GM18951 (cell line): ENCODE measurements at regions not wholly inside any gene's neighbourhood (a gene's known extent, or its start where the extent isn't known, plus 50 kb on each side); places are given as distances from the start of the nearest gene placed in this dataset.

Experiments
- POLR2A ChIP-seq: IDR thresholded peaks from 4 replicates; pipeline ENCODE4 v1.6.1; 2011; ENCODE audit warnings: mild to moderate bottlenecking; ENCODE audit not compliant: insufficient read length, insufficient read depth; ENCODE audit errors: extremely low read depth
- in situ Hi-C: fragments of 300-500 bp; cut with MboI; formaldehyde crosslinking; loops from one replicate; pipeline ENCODE4 v1.12.0; 2022; ENCODE audit warnings: low sequenced_read_pairs, mixed read lengths, inconsistent platforms; ENCODE audit not compliant: unreplicated experiment

DNA sequence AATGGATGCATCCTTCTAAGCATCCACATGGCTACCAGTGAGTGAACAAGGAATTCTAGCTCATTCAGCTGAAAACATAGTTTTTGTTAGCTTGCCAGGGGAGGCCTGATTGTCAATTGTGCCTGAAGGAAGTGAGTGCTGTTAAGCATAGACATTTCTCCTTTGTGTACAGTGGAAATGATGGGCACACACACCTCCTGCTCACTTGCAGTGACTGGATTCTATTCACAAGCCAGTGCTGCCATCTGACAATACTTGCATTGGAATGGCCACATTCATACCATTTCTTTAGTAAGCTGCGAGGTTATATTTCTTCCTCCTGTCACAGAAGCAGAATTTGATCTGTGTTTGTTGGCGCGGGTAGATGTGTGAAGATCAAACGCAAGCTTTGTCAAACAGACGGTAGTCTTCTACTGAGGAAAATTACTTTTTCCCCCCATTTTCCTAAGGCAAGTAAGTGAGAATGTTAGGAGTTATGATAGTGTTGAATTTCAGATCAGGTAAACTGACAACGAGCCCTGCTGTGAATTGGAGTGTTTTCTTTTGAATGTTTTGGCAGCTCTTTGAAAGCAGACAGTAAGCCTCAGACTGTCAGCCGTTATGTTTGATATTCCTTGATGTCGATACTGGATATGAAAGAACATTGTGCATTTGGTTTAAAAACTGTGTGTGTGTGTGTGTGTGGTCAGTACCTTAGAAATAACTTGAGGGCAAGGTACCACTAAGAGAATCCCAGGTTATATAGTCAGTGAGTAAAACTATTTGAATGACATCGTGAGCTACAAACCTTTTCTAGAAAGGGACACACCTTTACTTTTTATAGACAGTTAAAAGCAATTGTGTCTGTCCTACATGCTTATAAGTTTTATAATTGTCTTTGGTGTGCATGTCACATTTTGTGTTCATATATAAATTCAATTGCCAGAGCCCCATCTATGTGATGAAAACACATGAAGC, 84.2 kb upstream of the BMP2 start:
- no peak for TF ChIP-seq POLR2A
- in situ Hi-C loops: no loop called here

DNA sequence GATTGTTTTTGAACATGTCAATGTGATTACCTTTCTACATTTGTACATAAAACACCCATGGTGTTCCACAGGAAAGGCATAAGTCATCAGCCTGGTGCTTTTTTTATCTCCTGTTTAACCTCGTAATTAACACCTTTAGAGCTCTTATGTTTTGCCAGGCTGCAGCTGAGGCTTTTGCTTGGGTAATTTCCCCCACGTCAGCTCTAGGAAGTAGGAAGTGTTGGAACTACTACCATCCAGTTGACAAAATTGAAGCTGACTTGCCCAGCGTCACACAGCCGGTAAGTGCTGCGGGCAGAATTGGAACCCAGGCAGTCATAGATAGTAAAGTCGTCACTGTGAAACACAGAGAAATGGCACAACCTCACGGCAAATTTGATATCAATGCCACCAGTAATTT, 86.6 kb upstream of the BMP2 start:
- in situ Hi-C loops: no loop called here
- TF ChIP-seq POLR2A: no peak

GRCh38 chr20:6680441-6680840, 87.0 kb upstream of the BMP2 start:
- TF ChIP-seq POLR2A: no peak
- in situ Hi-C loops: no loop called here

GRCh38 chr20:6679086-6679485, 88.4 kb upstream of the BMP2 start:
- in situ Hi-C loops: no loop called here
- no peak for TF ChIP-seq POLR2A

GRCh38 chr20:6678101-6678500, 89.4 kb upstream of the BMP2 start:
- in situ Hi-C loops: no loop called here

GRCh38 chr20:6674831-6675230, 92.7 kb upstream of the BMP2 start:
- no peak for TF ChIP-seq POLR2A
- in situ Hi-C loops: no loop called here

More at GRCh38 chr20:6678101-6678500, 89.4 kb upstream of the BMP2 start:
- no peak for TF ChIP-seq POLR2A

DNA sequence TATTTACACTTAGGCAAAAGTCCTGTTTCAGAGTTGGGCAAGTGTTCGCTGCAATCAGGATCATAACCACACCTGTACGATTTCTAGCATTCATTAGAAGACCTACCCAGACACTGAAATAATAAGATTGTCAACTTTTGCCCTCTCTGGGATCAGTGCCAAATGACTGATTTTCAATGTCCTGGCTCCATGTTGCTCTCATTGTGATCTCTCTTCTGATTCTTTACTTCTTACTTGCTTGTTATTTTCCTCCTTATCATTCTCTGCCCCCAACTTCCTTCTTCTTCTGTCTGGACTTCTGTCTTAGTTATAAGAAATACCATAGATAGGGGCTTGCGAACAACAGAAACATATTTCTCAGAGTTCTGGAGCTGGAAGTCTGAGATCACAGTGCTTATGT, 94.4 kb upstream of the BMP2 start:
- in situ Hi-C loops: no loop called here
- no peak for TF ChIP-seq POLR2A

GRCh38 chr20:6671829-6672228, 95.7 kb upstream of the BMP2 start:
- no peak for TF ChIP-seq POLR2A
- in situ Hi-C loops: no loop called here

DNA sequence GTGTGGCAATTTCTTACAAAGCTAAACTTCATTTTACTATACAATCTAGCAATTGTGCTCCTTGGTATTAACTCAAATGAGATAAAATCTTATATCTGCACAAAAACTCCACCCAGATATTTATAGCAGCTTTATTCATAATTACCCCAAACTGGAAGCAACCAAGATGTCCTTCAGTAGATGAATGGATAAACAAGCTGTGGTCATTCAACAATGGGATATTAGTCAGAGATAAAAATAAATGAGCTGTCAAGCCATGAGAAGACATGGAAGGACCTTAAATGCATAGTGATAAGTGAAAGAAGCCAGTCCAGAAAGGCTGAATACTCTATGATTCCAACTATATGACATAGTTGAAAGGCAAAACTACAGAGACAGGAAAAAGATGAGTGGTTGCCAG, 98.9 kb upstream of the BMP2 start:
- in situ Hi-C loops: no loop called here

DNA sequence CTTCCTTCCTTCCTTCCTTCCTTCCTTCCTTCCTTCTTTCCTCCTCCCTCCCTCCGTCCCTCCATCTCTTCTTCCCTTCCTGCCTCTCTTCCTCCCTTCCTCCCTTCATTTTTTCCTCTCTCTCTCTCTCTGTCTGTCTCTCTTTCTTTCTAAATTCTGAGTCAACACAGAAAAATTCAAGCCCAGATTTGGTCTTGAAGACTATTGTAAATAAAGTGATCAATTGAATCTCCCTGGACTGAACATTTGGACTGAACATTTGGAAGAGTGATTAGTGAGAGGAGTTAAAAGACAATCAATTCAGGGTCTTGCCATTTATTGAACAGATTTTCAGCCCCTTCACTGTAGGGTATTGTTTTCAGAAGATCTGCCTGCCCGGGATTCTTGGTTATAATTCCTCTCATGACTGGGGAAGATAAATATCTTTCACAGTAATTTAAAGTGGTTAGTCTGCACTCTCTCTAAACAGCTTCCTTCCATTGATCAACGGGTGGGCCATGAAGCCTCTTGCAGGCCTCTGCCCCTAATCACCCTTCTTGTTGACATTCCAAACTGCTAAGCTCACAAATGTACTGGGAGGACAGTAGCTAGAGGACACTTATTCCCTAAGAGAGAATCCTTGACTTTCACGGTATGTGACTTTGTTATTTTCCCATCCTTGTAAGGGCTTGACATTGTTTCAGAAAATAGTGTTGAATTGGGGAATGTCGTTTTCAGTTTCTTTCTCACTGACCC, 101.7 kb upstream of the BMP2 start:
- in situ Hi-C loops: no loop called here
- TF ChIP-seq POLR2A: no peak

More for the DNA sequence above, 98.9 kb upstream of the BMP2 start:
- no peak for TF ChIP-seq POLR2A

GRCh38 chr20:6665161-6665560, 102.3 kb upstream of the BMP2 start:
- TF ChIP-seq POLR2A: no peak
- in situ Hi-C loops: no loop called here

DNA sequence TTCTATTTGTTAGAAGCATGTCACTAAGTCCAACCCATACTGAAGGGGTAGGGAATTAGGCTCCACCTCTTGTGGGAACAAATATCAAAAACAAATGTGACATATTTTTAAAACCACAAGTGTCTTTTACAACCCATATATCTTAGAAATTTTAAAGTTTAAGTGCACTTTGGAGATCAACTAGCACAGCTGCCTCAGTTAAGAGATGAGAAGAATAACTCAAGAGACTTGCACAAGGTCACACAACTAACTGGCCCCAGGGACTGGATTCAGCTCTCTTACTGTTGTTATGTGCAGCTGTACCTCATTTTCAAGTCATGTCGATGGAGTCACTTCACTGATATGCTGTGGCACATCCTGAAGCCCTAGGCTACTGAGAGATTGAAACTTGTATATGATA, 102.9 kb upstream of the BMP2 start:
- TF ChIP-seq POLR2A: no peak

GRCh38 chr20:6663751-6664388, 103.6 kb upstream of the BMP2 start:
- in situ Hi-C loops: no loop called here
- no peak for TF ChIP-seq POLR2A

More for the DNA sequence above, 102.9 kb upstream of the BMP2 start:
- in situ Hi-C loops: no loop called here

DNA sequence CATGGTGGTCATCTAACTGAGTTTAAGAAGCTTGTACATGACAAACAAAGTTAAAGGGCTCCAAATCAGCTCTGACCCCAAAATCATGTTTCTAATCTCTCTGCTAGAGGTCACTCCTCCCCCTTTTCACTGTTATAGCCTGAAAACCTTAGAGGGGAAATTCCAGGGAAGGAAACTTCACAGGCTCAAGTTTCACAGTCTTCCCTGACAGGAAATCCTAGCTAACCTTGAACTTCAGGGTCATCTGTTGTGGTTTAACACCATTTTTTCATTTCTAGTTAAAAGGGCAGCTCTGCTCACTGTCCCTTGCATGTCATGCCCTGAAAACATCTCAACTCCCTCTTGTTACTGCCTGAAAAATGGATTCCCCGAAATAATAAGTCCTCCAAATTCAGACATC, 104.4 kb upstream of the BMP2 start:
- no peak for TF ChIP-seq POLR2A
- in situ Hi-C loops: no loop called here

GRCh38 chr20:6662309-6662708, 105.2 kb upstream of the BMP2 start:
- no peak for TF ChIP-seq POLR2A
- in situ Hi-C loops: no loop called here
